Upper lobe of left lung (tissue), 6 donors: ENCODE measurements at regions not wholly inside any gene's neighbourhood (a gene's known extent, or its start where the extent isn't known, plus 50 kb on each side); places are given as distances from the start of the nearest gene placed in this dataset.

Source experiments
- ATAC-seq, 2 donors: fragments of 200-7000 bp; cut with Tn5 transposase; one replicate each; pipeline ENCODE4 v1.9.1; 2022; ENCODE audit warnings: mild to moderate bottlenecking in 2 of 2, moderate library complexity in 2 of 2; ENCODE audit not compliant: low FRiP score in 2 of 2
- DNase-seq, 2 donors: peaks; one replicate each; pipeline ENCODE4 v3.0.0-alpha.2; 2019 to 2020
- H3K27ac ChIP-seq, 4 donors: fragments of 200-600 bp; sonication (generic); one replicate each; pipeline ENCODE4 v1.5.1; 2016 to 2019
- H3K27me3 ChIP-seq, 4 donors: fragments of 200-600 bp; sonication (generic); one replicate each; pipeline ENCODE4 v1.5.1; 2017 to 2019
- H3K36me3 ChIP-seq, 4 donors: fragments of 200-600 bp; sonication (generic); one replicate each; pipeline ENCODE4 v1.5.1; 2016 to 2019
- H3K4me1 ChIP-seq, 4 donors: fragments of 200-600 bp; sonication (generic); one replicate each; pipeline ENCODE4 v1.5.1; 2018 to 2019
- H3K4me3 ChIP-seq, 4 donors: fragments of 200-600 bp; sonication (generic); one replicate each; pipeline ENCODE4 v1.5.1; 2017 to 2019; ENCODE audit warnings: mild to moderate bottlenecking in 2 of 4, moderate library complexity in 1 of 4
- H3K9me3 ChIP-seq, 4 donors: fragments of 200-600 bp; sonication (generic); one replicate each; pipeline ENCODE4 v1.5.1; 2018 to 2019
- EP300 ChIP-seq, 4 donors: sonication (generic); formaldehyde crosslinking; IDR thresholded peaks; one replicate each; pipeline ENCODE4 v1.5.1; 2017; ENCODE audit warnings: antibody characterized with exemption in 4 of 4, control low read depth in 2 of 4
- POLR2A ChIP-seq, 4 donors: fragments of 450-650 bp; IDR thresholded peaks; one replicate each; pipeline ENCODE4 v1.5.1; 2016 to 2017; ENCODE audit warnings: antibody characterized with exemption in 4 of 4, mild to moderate bottlenecking in 2 of 4
- POLR2AphosphoS5 ChIP-seq, 2 donors: sonication (generic); formaldehyde crosslinking; IDR thresholded peaks; one replicate each; pipeline ENCODE4 v1.5.1; 2017; ENCODE audit warnings: antibody characterized with exemption in 2 of 2
- WGBS, 2 donors: methylation state at CpG; one replicate each; pipeline ENCODE4 v1.1.5; 2017 to 2018; 5-methylcytosine and 5-hydroxymethylcytosine counted together
- TF ChIP-seq, protein P1 (sequence below), 6 experiments: fragments of 450-650 bp in 4 of 6; fragments of 200-600 bp in 2 of 6; sonication (generic) in 2 of 6; IDR thresholded peaks; one replicate each; pipeline ENCODE4 v1.5.1; 2016 to 2019; ENCODE audit warnings: antibody characterized with exemption in 6 of 6
- donor health status: DM: no; HTN: no; CAD: no; lungs with moderate emphysema.
- donor health status: DM: no; HTN: yes; CAD: no; lungs with severe emphysema.

DNA sequence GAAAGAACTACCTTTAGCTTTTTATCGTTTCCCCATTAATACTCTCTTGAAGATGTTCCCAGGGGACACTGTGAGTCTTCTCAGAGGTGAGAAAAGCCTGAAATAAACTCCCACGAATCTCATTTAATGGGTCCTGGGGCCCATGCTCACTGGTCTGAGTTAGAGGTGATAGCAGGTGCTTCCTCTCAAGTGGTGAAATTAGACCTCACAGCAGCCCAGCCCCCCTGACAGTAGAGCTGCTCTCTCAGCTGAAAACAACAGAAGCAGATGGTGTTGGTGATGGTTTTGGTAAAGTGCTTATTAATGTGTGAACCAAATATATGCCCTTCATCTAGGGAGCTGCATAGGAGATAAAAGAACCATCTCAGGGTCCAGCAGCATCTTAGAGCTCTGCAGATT is 76.8 kb upstream of the VPREB1 start:
- Histone ChIP-seq H3K4me3 (no peak overlapping the region), H3K27me3 (no peaks in the 10 kb centered on the region), H3K36me3 (no peaks in the 10 kb centered on the region), H3K4me1 (peaks cover 0 to 10% (median 2%) of the 10 kb centered on the region in 4 donors), H3K9me3 (no peaks in the 10 kb centered on the region), H3K27ac (no peak overlapping the region)
- ATAC-seq (no peak), DNase-seq (no peak)
- 56 to 60% methylated on average over 2 of the region's 2 CpGs for WGBS, 2 donors
- TF ChIP-seq POLR2A (IDR thresholded peaks at IDR 0.05), result no peak
- TF ChIP-seq, protein P1, sequence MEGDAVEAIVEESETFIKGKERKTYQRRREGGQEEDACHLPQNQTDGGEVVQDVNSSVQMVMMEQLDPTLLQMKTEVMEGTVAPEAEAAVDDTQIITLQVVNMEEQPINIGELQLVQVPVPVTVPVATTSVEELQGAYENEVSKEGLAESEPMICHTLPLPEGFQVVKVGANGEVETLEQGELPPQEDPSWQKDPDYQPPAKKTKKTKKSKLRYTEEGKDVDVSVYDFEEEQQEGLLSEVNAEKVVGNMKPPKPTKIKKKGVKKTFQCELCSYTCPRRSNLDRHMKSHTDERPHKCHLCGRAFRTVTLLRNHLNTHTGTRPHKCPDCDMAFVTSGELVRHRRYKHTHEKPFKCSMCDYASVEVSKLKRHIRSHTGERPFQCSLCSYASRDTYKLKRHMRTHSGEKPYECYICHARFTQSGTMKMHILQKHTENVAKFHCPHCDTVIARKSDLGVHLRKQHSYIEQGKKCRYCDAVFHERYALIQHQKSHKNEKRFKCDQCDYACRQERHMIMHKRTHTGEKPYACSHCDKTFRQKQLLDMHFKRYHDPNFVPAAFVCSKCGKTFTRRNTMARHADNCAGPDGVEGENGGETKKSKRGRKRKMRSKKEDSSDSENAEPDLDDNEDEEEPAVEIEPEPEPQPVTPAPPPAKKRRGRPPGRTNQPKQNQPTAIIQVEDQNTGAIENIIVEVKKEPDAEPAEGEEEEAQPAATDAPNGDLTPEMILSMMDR (IDR thresholded peaks at IDR 0.05), result no peak
- no peak for TF ChIP-seq EP300 (IDR thresholded peaks at IDR 0.05)
- TF ChIP-seq POLR2AphosphoS5 (IDR thresholded peaks at IDR 0.05), result no peak

DNA sequence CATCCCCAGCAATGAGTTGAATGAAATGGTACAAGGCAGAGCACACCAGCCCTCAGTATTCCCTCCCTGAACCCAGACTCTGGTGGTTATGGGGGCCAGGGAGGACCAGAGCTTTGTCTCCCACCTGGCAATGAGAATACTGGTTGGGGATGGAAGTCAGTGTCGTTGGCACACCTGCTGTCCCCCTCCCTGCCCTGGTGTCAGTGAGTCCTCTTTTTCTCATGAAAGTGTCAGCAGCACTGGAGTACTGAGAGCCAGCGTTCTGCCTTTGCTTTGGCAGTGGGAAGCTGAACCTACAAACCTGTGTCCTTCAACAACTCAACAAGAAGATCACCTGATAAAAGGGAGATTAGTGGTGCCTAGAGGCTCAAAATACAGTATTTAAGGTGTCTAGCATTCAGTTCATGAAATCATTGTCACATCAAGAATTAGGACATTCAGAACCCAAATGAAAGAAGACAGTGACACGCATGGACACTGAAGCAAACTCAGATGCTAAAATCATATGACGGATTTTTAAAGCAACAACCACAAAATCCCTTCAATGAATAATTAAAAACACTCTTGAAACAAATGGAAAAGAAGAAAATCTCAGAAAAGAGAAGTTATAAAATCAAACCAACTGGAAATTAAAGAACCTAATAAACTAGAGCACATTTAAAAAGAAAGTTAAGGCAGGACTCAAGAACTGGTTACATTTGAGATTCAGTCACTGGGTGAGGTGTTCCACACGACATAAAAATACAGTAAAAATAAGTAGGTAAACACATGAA is 77.5 kb upstream of the VPREB1 start:
- no peak overlapping the region for H3K27ac ChIP-seq
- no peak overlapping the region for H3K4me3 ChIP-seq
- no peaks in the 10 kb centered on the region for H3K36me3 ChIP-seq
- TF ChIP-seq EP300 (IDR thresholded peaks at IDR 0.05) (no peak), POLR2AphosphoS5 (IDR thresholded peaks at IDR 0.05) (no peak), POLR2A (IDR thresholded peaks at IDR 0.05) (no peak)
- TF ChIP-seq, protein P1 (IDR thresholded peaks at IDR 0.05), result no peak
- H3K9me3 ChIP-seq, result no peaks in the 10 kb centered on the region
- peaks cover 0 to 10% (median 2%) of the 10 kb centered on the region in 4 donors for H3K4me1 ChIP-seq
- 54 to 69% methylated on average over 4 to 5 of the region's 5 CpGs for WGBS, 2 donors
- ATAC-seq, result no peak
- DNase-seq, result no peak
- H3K27me3 ChIP-seq, result no peaks in the 10 kb centered on the region

DNA sequence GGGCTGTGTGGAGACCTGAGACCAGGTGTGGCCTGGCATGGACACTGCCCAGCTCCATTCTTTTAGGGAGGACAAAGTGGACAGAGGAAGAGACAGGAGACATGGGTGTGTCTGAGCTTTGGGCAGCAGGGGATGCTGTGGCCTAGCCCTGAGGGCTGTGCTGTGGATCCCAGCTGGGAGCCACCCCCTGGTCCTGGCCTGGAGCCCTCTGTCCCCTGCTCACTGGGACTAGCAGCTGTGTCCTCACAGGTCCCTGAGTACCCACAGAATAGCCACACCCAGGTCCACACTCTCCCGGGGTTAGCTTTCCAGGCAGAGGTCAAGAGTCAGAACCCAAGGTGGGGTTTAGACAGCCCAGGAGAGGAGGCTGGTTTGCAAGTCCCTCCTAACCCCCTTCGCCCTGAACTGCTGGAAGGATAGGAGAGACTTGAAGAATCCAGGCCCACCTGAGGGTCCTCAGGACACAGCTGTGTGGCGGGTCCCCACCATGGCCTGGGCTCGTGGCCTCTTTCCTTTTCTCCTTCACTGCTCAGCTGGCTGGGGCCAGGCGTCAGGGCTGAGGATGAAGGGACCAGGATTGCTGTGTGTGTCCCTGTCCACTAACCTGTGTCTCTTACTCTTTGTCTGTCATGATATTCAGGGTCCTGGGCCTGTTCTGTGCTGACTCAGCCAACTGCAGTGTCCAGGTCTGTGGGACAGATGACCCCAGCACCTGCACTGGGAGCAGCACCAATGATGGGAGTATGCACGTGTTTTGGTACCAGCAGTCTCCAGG is 78.5 kb upstream of the VPREB1 start:
- 69 to 73% methylated on average over 4 to 6 of the region's 6 CpGs for WGBS, 2 donors
- H3K4me3 ChIP-seq, result no peak overlapping the region
- TF ChIP-seq, protein P1 (IDR thresholded peaks at IDR 0.05), result no peak
- TF ChIP-seq POLR2A (IDR thresholded peaks at IDR 0.05) (no peak), EP300 (IDR thresholded peaks at IDR 0.05) (no peak), POLR2AphosphoS5 (IDR thresholded peaks at IDR 0.05) (no peak)
- no peaks in the 10 kb centered on the region for H3K27me3 ChIP-seq
- DNase-seq (peak in 1 of 2 donors; percentile 14), ATAC-seq (no peak)
- H3K9me3 ChIP-seq, result no peaks in the 10 kb centered on the region
- peaks cover 0 to 10% (median 2%) of the 10 kb centered on the region in 4 donors for H3K4me1 ChIP-seq
- H3K36me3 ChIP-seq, result no peaks in the 10 kb centered on the region
- no peak overlapping the region for H3K27ac ChIP-seq

DNA sequence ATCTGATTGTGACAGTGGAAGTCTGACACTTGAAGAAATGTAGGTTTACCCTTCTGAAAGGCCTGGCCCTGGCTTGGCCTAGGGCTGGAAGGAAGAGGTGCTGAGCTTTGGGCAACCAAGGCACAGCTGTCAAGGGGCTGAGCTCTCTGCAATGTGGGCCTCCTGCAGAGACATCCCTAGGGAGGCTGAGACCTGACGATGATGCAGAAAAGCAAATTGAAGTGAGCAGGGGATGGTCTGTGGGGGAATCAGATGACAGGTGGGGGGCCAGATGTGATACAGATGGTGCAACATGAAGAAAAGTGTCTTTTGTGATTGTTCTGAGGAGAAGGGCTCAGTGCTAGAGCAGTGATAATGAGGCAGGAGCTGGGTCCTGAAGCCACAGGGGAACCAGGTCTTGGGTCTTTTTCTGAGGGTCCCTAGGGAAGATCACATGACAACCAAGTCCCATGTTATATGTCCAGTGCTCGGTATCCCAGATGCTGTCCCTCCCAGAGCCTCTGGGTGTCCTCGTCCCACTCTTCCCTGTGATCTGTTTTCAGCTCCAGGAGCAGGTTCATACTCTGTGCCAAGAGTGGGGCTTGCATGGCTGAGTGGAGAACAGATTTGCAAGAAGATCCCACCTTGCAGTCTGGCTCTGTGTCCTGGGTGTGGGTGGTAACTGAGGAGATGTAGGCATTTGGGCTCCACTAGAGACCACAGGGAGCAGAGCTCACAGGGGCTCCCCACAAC is 79.9 kb upstream of the VPREB1 start:
- Histone ChIP-seq H3K4me1 (peaks cover 0 to 7% (median 2%) of the 10 kb centered on the region in 4 donors), H3K9me3 (no peaks in the 10 kb centered on the region), H3K27ac (no peak overlapping the region), H3K4me3 (no peak overlapping the region), H3K27me3 (no peaks in the 10 kb centered on the region), H3K36me3 (no peaks in the 10 kb centered on the region)
- ATAC-seq (no peak), DNase-seq (no peak)
- 57 to 72% methylated on average over 2 to 3 of the region's 3 CpGs for WGBS, 2 donors
- no peak for TF ChIP-seq POLR2AphosphoS5 (IDR thresholded peaks at IDR 0.05)
- TF ChIP-seq POLR2A (IDR thresholded peaks at IDR 0.05), result no peak
- TF ChIP-seq, protein P1 (IDR thresholded peaks at IDR 0.05), result no peak
- TF ChIP-seq EP300 (IDR thresholded peaks at IDR 0.05), result no peak
